Panc1 (cell line): ENCODE measurements at regions not wholly inside any gene's neighbourhood (a gene's known extent, or its start where the extent isn't known, plus 50 kb on each side); places are given as distances from the start of the nearest gene placed in this dataset.

Source experiments
- CTCF ChIP-seq: fragments of 450-650 bp; IDR thresholded peaks from 2 replicates; pipeline ENCODE4 v1.5.1; 2017; ENCODE audit warnings: mild to moderate bottlenecking
- POLR2AphosphoS5 ChIP-seq: IDR thresholded peaks from 2 replicates; pipeline ENCODE4 v1.6.1; 2012; ENCODE audit warnings: mild to moderate bottlenecking, low read depth, low read length, moderate library complexity
- SIN3A ChIP-seq: IDR thresholded peaks from 2 replicates; pipeline ENCODE4 v1.6.1; 2012; ENCODE audit warnings: low read depth, mild to moderate bottlenecking, low read length, moderate library complexity, borderline replicate concordance; ENCODE audit not compliant: insufficient read depth
- TCF7L2 ChIP-seq: IDR thresholded peaks from 2 replicates; pipeline ENCODE4 v1.6.1; 2011; ENCODE audit warnings: mild to moderate bottlenecking, low read depth, low read length, inconsistent platforms
- TF ChIP-seq, protein P1 (sequence below), 2 experiments: IDR thresholded peaks; 2 replicates each; pipeline ENCODE4 v1.6.1; 2011 to 2012; ENCODE audit warnings: low read depth in 2 of 2, control low read depth in 1 of 2, low read length in 1 of 2, mild to moderate bottlenecking in 1 of 2, moderate library complexity in 1 of 2; ENCODE audit not compliant: insufficient read depth in 1 of 2

GRCh38 chr2:107407017-107407416, 419.7 kb upstream of the RGPD4 start:
- no peak for TF ChIP-seq TCF7L2
- TF ChIP-seq CTCF, result no peak
- TF ChIP-seq, protein P1, sequence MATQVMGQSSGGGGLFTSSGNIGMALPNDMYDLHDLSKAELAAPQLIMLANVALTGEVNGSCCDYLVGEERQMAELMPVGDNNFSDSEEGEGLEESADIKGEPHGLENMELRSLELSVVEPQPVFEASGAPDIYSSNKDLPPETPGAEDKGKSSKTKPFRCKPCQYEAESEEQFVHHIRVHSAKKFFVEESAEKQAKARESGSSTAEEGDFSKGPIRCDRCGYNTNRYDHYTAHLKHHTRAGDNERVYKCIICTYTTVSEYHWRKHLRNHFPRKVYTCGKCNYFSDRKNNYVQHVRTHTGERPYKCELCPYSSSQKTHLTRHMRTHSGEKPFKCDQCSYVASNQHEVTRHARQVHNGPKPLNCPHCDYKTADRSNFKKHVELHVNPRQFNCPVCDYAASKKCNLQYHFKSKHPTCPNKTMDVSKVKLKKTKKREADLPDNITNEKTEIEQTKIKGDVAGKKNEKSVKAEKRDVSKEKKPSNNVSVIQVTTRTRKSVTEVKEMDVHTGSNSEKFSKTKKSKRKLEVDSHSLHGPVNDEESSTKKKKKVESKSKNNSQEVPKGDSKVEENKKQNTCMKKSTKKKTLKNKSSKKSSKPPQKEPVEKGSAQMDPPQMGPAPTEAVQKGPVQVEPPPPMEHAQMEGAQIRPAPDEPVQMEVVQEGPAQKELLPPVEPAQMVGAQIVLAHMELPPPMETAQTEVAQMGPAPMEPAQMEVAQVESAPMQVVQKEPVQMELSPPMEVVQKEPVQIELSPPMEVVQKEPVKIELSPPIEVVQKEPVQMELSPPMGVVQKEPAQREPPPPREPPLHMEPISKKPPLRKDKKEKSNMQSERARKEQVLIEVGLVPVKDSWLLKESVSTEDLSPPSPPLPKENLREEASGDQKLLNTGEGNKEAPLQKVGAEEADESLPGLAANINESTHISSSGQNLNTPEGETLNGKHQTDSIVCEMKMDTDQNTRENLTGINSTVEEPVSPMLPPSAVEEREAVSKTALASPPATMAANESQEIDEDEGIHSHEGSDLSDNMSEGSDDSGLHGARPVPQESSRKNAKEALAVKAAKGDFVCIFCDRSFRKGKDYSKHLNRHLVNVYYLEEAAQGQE (IDR thresholded peaks at IDR 0.05; ENCODE audit: insufficient read depth in 1 of 2, low read depth in 2 of 2, low read length in 1 of 2), result no peak
- TF ChIP-seq POLR2AphosphoS5, result no peak
- TF ChIP-seq SIN3A, result no peak
